GM19455 (cell line): ENCODE measurements at regions not wholly inside any gene's neighbourhood (a gene's known extent, or its start where the extent isn't known, plus 50 kb on each side); places are given as distances from the start of the nearest gene placed in this dataset.

Experiments used
- ATAC-seq: cut with Tn5 transposase; IDR thresholded peaks from one replicate; pipeline ENCODE4 v1.9.1; 2021; ENCODE audit not compliant: unreplicated experiment

- no peak for ATAC-seq
Measured at GRCh38 chr2:20150110-20150706, 74.7 kb downstream of the SDC1 start.

- no peak for ATAC-seq
Measured at GRCh38 chr2:20149703-20150030, 75.3 kb downstream of the SDC1 start.

- ATAC-seq: no peak
Measured at GRCh38 chr2:20148923-20149702, 75.8 kb downstream of the SDC1 start.

- no peak for ATAC-seq
Measured at GRCh38 chr2:20148426-20148922, 76.5 kb downstream of the SDC1 start.

- ATAC-seq: no peak
Measured at GRCh38 chr2:20147351-20147750, 77.6 kb downstream of the SDC1 start.

GRCh38 chr2:20146401-20146800, 78.5 kb downstream of the SDC1 start:
- no peak for ATAC-seq

- peak; percentile 74 for ATAC-seq
Measured at GRCh38 chr2:20145497-20146193, 79.3 kb downstream of the SDC1 start.

- ATAC-seq: no peak
Measured at GRCh38 chr2:20144861-20145260, 80.1 kb downstream of the SDC1 start.

- no peak for ATAC-seq
Measured at GRCh38 chr2:20144196-20144595, 80.7 kb downstream of the SDC1 start.

- no peak for ATAC-seq
Measured at GRCh38 chr2:20143263-20143662, 81.7 kb downstream of the SDC1 start.

GRCh38 chr2:20141806-20142205, 83.1 kb downstream of the SDC1 start:
- ATAC-seq: no peak

GRCh38 chr2:20141056-20141762, 83.7 kb downstream of the SDC1 start:
- no peak for ATAC-seq

GRCh38 chr2:20140321-20141055, 84.4 kb downstream of the SDC1 start:
- ATAC-seq: no peak

- no peak for ATAC-seq
Measured at GRCh38 chr2:20139407-20140172, 85.3 kb downstream of the SDC1 start.

GRCh38 chr2:20138696-20139095, 86.2 kb downstream of the SDC1 start:
- no peak for ATAC-seq

- no peak for ATAC-seq
Measured at GRCh38 chr2:20137884-20138283, 86.5 kb upstream of the LAPTM4A start.

- ATAC-seq: no peak
Measured at GRCh38 chr2:20137131-20137571, 85.7 kb upstream of the LAPTM4A start.

GRCh38 chr2:20136149-20136548, 84.7 kb upstream of the LAPTM4A start:
- no peak for ATAC-seq

GRCh38 chr2:20135631-20136050, 84.2 kb upstream of the LAPTM4A start:
- peak; percentile 95 for ATAC-seq

- ATAC-seq: no peak
Measured at GRCh38 chr2:20132990-20133535, 81.6 kb upstream of the LAPTM4A start.
